Lower leg skin (tissue), 3 donors: ENCODE measurements at regions not wholly inside any gene's neighbourhood (a gene's known extent, or its start where the extent isn't known, plus 50 kb on each side); places are given as distances from the start of the nearest gene placed in this dataset.

Source experiments
- POLR2A ChIP-seq, 2 donors: fragments of 450-650 bp; IDR thresholded peaks; one replicate each; pipeline ENCODE4 v1.6.1; 2016 to 2017; ENCODE audit warnings: antibody characterized with exemption in 2 of 2, mild to moderate bottlenecking in 1 of 2, moderate library complexity in 1 of 2
- TF ChIP-seq, protein P1 (sequence below), 3 donors: fragments of 450-650 bp; IDR thresholded peaks; one replicate each; pipeline ENCODE4 v1.5.1; 2016; ENCODE audit warnings: antibody characterized with exemption in 3 of 3, mild to moderate bottlenecking in 3 of 3, moderate library complexity in 2 of 3

DNA sequence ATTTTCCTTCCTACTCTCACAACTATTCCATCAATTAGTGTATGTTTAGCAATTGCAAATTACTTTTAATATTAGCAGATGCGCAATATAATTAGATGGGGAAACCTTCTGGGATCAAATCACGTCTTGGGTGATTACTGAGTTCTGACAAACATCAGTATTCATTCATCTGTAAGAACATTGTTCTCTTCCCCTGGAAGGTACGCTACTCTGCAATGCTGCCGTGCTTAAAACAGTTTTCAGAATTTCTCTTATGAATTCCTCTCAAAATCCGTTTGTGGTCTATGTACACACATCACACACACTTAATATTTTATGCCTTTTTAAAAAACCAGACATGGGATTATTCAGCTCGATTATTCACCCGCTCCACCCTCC lies 237.5 kb upstream of the NEBL start:
- TF ChIP-seq, protein P1, sequence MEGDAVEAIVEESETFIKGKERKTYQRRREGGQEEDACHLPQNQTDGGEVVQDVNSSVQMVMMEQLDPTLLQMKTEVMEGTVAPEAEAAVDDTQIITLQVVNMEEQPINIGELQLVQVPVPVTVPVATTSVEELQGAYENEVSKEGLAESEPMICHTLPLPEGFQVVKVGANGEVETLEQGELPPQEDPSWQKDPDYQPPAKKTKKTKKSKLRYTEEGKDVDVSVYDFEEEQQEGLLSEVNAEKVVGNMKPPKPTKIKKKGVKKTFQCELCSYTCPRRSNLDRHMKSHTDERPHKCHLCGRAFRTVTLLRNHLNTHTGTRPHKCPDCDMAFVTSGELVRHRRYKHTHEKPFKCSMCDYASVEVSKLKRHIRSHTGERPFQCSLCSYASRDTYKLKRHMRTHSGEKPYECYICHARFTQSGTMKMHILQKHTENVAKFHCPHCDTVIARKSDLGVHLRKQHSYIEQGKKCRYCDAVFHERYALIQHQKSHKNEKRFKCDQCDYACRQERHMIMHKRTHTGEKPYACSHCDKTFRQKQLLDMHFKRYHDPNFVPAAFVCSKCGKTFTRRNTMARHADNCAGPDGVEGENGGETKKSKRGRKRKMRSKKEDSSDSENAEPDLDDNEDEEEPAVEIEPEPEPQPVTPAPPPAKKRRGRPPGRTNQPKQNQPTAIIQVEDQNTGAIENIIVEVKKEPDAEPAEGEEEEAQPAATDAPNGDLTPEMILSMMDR (IDR thresholded peaks at IDR 0.05) = no peak
- no peak for TF ChIP-seq POLR2A (IDR thresholded peaks at IDR 0.05)
